ENCODE measurements at regions not wholly inside any gene's neighbourhood (a gene's known extent, or its start where the extent isn't known, plus 50 kb on each side); places are given as distances from the start of the nearest gene placed in this dataset.

DNA sequence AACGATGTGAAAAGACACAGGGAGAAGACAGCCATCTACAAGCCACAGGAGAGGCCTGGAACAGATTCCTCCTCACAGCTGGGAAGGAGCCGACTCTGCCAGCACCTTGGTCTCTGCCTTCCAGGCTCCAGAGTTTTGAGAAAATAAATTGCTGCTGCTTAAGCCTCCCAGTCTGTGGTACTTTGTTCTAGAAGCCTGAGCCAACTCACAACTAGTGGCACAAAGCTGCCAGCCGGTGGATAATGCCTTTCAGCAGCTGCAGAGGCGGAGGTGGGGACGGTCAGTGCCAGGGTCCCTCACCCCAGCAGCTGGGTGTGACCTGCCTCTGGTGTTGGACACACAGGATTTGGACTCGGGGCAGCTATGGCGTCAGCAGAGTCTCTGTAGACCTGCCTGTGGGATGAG is 255.4 kb upstream of the PITRM1 start:
- no peak for DNase-seq (ENCODE audit: low spot score)
- Histone ChIP-seq H3K27me3 (replicated peaks; ENCODE audit: insufficient read depth, low read depth, low read length, poor library complexity) (no peaks in the 10 kb centered on the region), H3K36me3 (ENCODE audit: insufficient read depth, low read length, poor library complexity, severe bottlenecking) (no peaks in the 10 kb centered on the region), H3K4me3 (ENCODE audit: low read depth, low read length, poor library complexity, severe bottlenecking) (no peak overlapping the region), H3K9me3 (ENCODE audit: low read depth, low read length, poor library complexity, severe bottlenecking) (no peaks in the 10 kb centered on the region), H3K4me1 (ENCODE audit: insufficient read depth, low read length, poor library complexity, severe bottlenecking) (peaks cover 48% of the 10 kb centered on the region), H3K27ac (ENCODE audit: low read depth, low read length, poor library complexity, severe bottlenecking) (no peak overlapping the region)
- ChIA-PET CTCF (no interaction called here), POLR2A (ENCODE audit: low non-redundant PET) (no interaction called here)
- BruUV-seq (replicated peaks) = no TSS peak
- no peak for TF ChIP-seq EZH2 (IDR thresholded peaks at IDR 0.05; ENCODE audit: borderline replicate concordance, low read depth, low read length, poor library complexity, severe bottlenecking)
- TF ChIP-seq, protein P1, sequence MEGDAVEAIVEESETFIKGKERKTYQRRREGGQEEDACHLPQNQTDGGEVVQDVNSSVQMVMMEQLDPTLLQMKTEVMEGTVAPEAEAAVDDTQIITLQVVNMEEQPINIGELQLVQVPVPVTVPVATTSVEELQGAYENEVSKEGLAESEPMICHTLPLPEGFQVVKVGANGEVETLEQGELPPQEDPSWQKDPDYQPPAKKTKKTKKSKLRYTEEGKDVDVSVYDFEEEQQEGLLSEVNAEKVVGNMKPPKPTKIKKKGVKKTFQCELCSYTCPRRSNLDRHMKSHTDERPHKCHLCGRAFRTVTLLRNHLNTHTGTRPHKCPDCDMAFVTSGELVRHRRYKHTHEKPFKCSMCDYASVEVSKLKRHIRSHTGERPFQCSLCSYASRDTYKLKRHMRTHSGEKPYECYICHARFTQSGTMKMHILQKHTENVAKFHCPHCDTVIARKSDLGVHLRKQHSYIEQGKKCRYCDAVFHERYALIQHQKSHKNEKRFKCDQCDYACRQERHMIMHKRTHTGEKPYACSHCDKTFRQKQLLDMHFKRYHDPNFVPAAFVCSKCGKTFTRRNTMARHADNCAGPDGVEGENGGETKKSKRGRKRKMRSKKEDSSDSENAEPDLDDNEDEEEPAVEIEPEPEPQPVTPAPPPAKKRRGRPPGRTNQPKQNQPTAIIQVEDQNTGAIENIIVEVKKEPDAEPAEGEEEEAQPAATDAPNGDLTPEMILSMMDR (conservative IDR thresholded peaks at IDR 0.05; ENCODE audit: low read depth, low read length) = no peak
- intact Hi-C loops (cut with micrococcal nuclease; ENCODE audit: unreplicated experiment) = no loop called here

DNA sequence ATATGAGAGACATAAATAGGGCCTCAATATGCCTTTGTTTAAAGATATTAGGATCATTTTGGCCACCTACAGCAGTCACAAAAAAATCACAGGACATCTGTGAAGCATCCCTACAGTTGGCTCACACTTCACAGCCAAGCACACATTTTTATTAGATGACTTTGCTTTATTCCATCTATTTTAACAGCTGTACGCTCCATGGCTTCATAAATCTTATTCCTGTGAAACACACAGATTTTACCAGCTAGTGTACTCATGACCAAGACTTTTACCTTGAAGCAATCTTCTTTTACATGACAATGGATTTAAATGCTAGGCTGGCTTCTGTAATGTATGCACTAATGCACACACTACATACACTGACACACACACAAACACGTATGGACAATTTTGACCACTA is 254.8 kb upstream of the PITRM1 start:
- CTCF ChIA-PET = no interaction called here
- intact Hi-C loops (cut with micrococcal nuclease; ENCODE audit: unreplicated experiment) = no loop called here
- no peak overlapping the region for H3K4me3 ChIP-seq (ENCODE audit: low read depth, low read length, poor library complexity, severe bottlenecking)
- BruUV-seq (replicated peaks) = no TSS peak
- DNase-seq (ENCODE audit: low spot score) = no peak
- no peaks in the 10 kb centered on the region for H3K36me3 ChIP-seq (ENCODE audit: insufficient read depth, low read length, poor library complexity, severe bottlenecking)
- TF ChIP-seq, protein P1 (conservative IDR thresholded peaks at IDR 0.05; ENCODE audit: low read depth, low read length) = no peak
- TF ChIP-seq EZH2 (IDR thresholded peaks at IDR 0.05; ENCODE audit: borderline replicate concordance, low read depth, low read length, poor library complexity, severe bottlenecking) = no peak
- H3K27me3 ChIP-seq (replicated peaks; ENCODE audit: insufficient read depth, low read depth, low read length, poor library complexity) = no peaks in the 10 kb centered on the region
- H3K27ac ChIP-seq (ENCODE audit: low read depth, low read length, poor library complexity, severe bottlenecking) = peak overlapping the region; percentile 81
- POLR2A ChIA-PET (ENCODE audit: low non-redundant PET) = no interaction called here
- no peaks in the 10 kb centered on the region for H3K9me3 ChIP-seq (ENCODE audit: low read depth, low read length, poor library complexity, severe bottlenecking)
- peaks cover 48% of the 10 kb centered on the region for H3K4me1 ChIP-seq (ENCODE audit: insufficient read depth, low read length, poor library complexity, severe bottlenecking)

DNA sequence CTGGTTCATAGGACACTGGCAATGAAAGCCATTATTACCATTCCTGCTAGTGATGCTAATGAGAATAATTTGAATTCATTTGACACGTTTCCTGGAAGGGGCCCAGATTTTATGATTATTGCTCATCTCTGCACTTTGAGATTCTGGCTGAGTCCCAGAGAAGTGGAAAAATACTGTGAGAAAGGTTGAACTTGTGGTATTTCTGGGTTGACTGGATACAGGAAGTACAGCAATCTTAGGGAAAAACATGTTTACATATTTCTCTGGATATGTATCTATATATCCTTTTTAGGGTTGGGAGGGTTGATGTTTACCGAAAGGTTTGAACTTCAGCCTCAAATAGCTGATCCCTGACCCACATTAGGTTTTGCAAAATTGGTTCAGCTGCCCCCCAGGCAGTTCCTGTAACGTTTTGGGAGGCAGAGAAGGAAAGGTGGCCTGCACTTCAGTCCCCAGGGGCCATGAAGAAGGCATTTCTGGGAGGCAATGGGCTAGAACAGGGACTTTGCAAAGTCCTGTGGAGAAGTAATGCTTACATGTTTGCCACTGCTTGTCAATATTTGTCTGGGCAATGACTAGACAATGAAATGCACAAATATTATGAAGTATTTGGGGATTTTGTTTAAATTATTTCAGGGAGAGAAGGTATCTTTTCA is 253.7 kb upstream of the PITRM1 start:
- Histone ChIP-seq H3K36me3 (ENCODE audit: insufficient read depth, low read length, poor library complexity, severe bottlenecking) (no peaks in the 10 kb centered on the region), H3K9me3 (ENCODE audit: low read depth, low read length, poor library complexity, severe bottlenecking) (no peaks in the 10 kb centered on the region), H3K27ac (ENCODE audit: low read depth, low read length, poor library complexity, severe bottlenecking) (peak overlapping the region; percentile 81), H3K4me3 (ENCODE audit: low read depth, low read length, poor library complexity, severe bottlenecking) (no peak overlapping the region), H3K4me1 (ENCODE audit: insufficient read depth, low read length, poor library complexity, severe bottlenecking) (peaks cover 48% of the 10 kb centered on the region), H3K27me3 (replicated peaks; ENCODE audit: insufficient read depth, low read depth, low read length, poor library complexity) (no peaks in the 10 kb centered on the region)
- CTCF ChIA-PET = no interaction called here
- DNase-seq (ENCODE audit: low spot score) = peak; percentile 90
- no TSS peak for BruUV-seq (replicated peaks)
- POLR2A ChIA-PET (ENCODE audit: low non-redundant PET) = no interaction called here
- TF ChIP-seq, protein P1 (conservative IDR thresholded peaks at IDR 0.05; ENCODE audit: low read depth, low read length) = no peak
- TF ChIP-seq EZH2 (IDR thresholded peaks at IDR 0.05; ENCODE audit: borderline replicate concordance, low read depth, low read length, poor library complexity, severe bottlenecking) = no peak
- intact Hi-C loops (cut with micrococcal nuclease; ENCODE audit: unreplicated experiment) = no loop called here

Data from A673 (cell line).